ENCODE measurements at regions not wholly inside any gene's neighbourhood (a gene's known extent, or its start where the extent isn't known, plus 50 kb on each side); places are given as distances from the start of the nearest gene placed in this dataset.

DNA sequence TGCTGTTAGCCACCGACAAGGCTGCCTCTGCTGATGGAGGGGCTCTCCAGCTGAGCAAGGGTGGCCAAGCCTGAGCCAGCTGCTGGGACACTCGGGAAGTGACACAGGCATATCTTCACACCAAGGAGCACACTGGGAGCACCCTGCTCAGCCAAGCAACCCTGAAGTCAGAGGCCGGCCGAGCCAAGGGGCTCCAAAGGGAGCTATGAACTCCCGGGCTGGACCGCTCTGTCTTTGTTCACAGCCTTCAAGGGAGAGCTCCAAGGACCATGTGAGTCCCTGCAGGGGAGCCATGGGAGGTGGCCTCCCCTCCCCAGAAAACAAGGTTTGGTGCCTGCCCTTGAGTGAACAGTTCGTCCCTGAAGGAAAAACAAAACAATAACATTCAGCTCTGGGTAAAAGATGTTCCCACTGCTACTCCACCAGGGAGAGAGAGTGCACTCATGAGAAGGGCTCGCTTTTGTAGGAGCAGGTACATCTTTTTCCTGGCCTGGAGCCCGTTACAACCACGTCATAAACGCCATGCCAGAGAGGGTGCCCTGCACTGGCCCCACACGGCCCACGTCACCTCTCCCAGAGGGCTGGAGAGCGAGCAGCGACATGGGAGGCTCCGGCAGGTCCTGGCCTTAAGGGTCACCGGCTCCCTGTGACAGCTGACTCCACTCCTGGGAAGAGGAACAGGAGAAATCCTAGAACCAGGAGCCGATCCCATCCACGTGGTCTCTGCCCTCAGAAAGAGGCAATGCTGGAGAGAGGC is 56.3 kb upstream of the SLC25A33 start:
- no peak for DNase-seq
- no peak overlapping the region for H3K27ac ChIP-seq (ENCODE audit: low read depth, low read length)
- WGBS, 2 experiments (ENCODE audit: insufficient coverage in 1 of 2, insufficient read length in 1 of 2) = 90 to 93% methylated on average over 18 to 19 of the region's 19 CpGs
- no peak overlapping the region for H3K9ac ChIP-seq (ENCODE audit: extremely low read depth, low read length, poor library complexity, severe bottlenecking)
- Mint-ChIP-seq H3K27me3 (ENCODE audit: insufficient read depth) (peaks cover 3% of the 10 kb centered on the region), H3K36me3 (ENCODE audit: low read depth) (no peaks in the 10 kb centered on the region), H3K9me3 (no peaks in the 10 kb centered on the region), H3K27ac (no peak overlapping the region), H3K4me1 (no peaks in the 10 kb centered on the region), H3K4me3 (no peak overlapping the region)
- H3K27me3 ChIP-seq (ENCODE audit: control insufficient read depth, insufficient read depth, low read length, poor library complexity, severe bottlenecking) = no peaks in the 10 kb centered on the region
- H3K4me1 ChIP-seq (ENCODE audit: control insufficient read depth, insufficient read depth, low read length) = no peaks in the 10 kb centered on the region
- H3K36me3 ChIP-seq (ENCODE audit: control insufficient read depth, insufficient read depth, low read length) = no peaks in the 10 kb centered on the region
- H3K9me3 ChIP-seq (ENCODE audit: control insufficient read depth, low read length) = no peaks in the 10 kb centered on the region
- H3K4me3 ChIP-seq (ENCODE audit: low read length) = no peak overlapping the region
- TF ChIP-seq, protein P1, sequence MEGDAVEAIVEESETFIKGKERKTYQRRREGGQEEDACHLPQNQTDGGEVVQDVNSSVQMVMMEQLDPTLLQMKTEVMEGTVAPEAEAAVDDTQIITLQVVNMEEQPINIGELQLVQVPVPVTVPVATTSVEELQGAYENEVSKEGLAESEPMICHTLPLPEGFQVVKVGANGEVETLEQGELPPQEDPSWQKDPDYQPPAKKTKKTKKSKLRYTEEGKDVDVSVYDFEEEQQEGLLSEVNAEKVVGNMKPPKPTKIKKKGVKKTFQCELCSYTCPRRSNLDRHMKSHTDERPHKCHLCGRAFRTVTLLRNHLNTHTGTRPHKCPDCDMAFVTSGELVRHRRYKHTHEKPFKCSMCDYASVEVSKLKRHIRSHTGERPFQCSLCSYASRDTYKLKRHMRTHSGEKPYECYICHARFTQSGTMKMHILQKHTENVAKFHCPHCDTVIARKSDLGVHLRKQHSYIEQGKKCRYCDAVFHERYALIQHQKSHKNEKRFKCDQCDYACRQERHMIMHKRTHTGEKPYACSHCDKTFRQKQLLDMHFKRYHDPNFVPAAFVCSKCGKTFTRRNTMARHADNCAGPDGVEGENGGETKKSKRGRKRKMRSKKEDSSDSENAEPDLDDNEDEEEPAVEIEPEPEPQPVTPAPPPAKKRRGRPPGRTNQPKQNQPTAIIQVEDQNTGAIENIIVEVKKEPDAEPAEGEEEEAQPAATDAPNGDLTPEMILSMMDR (conservative IDR thresholded peaks at IDR 0.05) = no peak

DNA sequence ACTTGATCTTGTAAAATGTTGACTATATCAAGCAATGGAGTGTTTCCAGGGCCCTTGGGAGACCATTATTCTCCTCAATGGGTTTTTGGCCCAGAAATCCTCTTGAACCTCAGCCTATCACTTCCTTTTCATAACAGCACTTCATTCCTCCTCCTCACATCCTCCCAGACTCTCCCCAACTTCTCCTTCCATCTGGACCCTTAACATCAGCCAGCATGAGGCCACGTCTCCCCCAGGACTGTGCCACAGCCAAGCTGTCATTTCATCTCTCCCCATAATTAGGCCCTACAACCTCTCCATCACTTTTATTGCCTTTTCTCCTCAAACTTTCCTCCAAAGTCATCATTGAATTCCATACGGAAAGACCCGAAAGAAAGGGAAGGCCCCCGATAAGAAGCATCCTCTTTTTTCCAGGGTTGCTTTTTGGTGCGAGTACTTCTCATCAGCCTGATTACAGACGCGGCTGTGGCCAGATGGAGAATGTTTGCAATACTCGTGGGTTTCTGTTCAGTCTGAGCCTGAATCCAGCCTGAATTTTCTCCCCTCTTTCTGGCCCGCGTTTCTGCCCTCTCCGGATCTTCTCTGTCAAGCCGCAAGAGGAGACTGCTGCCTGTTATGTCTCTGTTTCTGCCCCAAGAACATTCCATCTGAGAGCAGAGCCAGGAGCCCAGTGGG is 52.7 kb upstream of the SLC25A33 start:
- DNase-seq = no peak
- TF ChIP-seq, protein P1 (conservative IDR thresholded peaks at IDR 0.05) = no peak
- Mint-ChIP-seq H3K4me1 (no peaks in the 10 kb centered on the region), H3K27me3 (ENCODE audit: insufficient read depth) (peaks cover 6% of the 10 kb centered on the region), H3K36me3 (ENCODE audit: low read depth) (no peaks in the 10 kb centered on the region), H3K27ac (no peak overlapping the region), H3K4me3 (no peak overlapping the region), H3K9me3 (no peaks in the 10 kb centered on the region)
- H3K36me3 ChIP-seq (ENCODE audit: control insufficient read depth, insufficient read depth, low read length) = no peaks in the 10 kb centered on the region
- no peak overlapping the region for H3K27ac ChIP-seq (ENCODE audit: low read depth, low read length)
- H3K9ac ChIP-seq (ENCODE audit: extremely low read depth, low read length, poor library complexity, severe bottlenecking) = no peak overlapping the region
- H3K9me3 ChIP-seq (ENCODE audit: control insufficient read depth, low read length) = no peaks in the 10 kb centered on the region
- H3K4me1 ChIP-seq (ENCODE audit: control insufficient read depth, insufficient read depth, low read length) = no peaks in the 10 kb centered on the region
- no peak overlapping the region for H3K4me3 ChIP-seq (ENCODE audit: low read length)
- WGBS, 2 experiments (ENCODE audit: insufficient coverage in 1 of 2, insufficient read length in 1 of 2) = 90 to 94% methylated on average over 11 to 12 of the region's 12 CpGs
- H3K27me3 ChIP-seq (ENCODE audit: control insufficient read depth, insufficient read depth, low read length, poor library complexity, severe bottlenecking) = no peaks in the 10 kb centered on the region
